HCEC 1CT (cell line): ENCODE measurements at regions not wholly inside any gene's neighbourhood (a gene's known extent, or its start where the extent isn't known, plus 50 kb on each side); places are given as distances from the start of the nearest gene placed in this dataset.
A peak's percentile ranks its signal among the peaks of the same experiment; 100 is the strongest.
"Not testable (repeated sequence)": the region's sequence is repeated elsewhere in the genome, so short reads cannot be mapped to it uniquely, and the experiment has no call there.

Experiments used
- DNase-seq: peaks from one replicate; pipeline ENCODE4 v3.0.0-alpha.2; 2017

DNA sequence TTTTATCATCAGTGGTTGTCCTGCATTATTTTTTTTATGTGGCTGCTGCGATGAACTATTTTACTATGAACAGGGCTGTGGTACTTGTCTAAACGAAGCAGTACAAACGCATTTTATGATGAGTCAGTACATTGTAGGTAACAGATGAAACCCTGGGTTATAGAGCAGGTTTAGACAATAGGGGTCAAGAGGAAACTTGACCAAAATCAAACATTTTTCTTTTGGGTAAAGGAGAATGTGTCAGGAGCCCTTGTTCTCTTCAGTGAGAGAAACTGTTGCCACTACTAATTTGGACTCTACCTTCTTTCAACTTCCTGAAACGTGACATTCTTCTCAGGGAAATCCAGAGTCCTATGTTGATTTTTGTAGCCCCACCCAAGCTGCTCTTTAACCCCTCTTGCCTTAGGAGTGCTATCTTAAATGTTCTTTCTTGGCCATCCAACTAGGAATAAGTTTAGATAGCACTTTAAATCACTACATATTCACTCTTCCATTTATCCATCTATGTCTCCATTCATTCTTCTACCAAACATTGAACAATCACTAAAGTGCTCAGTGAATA lies 415.8 kb upstream of the NR3C2 start:
- no peak for DNase-seq

DNA sequence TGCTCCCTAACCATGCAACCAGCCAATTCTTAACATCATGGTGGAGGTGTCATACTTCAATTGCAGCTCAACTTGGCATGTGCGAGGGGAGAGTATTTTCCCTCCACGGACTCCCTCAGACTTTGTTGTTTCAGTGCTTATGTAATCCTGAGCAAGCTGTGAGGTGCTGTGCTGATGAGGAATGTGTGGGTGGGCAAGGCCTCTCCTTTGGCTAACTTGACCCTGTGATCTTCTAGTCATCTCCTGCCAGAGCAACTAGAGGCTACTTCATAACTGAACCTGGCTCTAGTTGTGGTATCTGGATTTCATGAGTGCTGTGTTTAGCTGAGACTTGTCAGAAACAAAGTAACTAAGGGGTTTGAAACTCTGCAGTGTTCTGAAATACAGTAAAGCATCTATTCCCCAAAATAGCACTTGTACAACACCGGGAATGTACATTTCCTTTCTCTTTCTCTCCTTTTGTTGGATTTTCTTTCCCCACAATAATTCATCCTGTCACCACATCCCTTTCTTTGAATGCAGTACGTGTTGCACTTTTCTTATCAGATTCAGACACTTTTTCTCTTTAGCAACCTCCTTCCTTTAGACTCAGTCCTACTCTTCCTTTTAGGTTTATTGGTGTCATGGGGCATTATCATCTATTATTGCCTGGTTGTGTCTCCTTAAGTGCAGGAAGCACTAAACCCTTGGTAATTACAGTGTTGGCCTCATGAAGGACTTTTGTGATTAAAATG lies 415.2 kb upstream of the NR3C2 start:
- DNase-seq: no peak

DNA sequence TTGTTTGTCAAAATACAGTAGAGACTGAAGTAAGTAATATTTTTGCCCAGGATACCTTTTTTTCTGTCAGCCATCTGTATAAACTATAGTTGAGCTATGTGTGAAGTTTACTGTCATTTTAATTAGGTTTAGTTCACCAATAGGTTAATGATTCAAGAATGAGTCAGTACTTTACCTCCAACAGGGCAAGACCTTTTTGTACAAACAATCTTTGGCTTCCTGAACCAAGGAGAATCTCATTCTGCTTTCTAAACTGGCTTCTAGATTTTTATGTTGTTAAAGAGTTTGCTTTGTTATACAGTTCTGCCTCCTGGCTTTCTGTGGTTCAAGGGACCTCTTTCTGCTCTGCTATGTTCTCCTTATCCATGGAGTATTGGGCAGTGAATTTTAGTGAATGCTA lies 412.0 kb upstream of the NR3C2 start:
- DNase-seq: no peak

DNA sequence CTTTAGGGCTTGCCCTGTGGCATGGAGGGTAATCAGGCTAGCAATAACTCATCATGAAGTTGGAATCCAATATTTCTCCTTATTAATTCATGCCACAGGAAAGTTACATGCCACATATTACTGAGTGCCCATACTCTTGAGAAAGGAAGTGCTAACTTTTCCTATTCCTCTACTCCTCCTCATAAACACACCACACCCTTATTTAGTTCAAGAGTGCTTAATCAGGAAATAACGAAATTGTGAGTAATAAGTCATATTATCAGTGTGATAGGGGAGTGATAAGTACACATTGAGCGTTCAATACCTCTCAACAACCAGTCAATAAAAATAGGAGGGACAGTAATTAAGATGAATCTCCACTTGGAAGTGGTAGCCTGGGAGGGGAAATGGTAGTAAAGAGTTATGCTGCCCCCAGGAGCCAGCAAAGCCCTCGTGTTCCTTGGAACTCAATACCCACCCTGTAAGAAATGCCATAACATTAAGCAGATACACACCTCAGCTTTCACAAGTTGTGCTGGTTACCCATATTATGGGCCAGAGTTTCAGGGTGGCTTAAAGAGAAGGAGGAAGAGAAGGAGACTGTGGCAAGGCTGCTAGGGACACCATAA lies 410.0 kb upstream of the NR3C2 start:
- DNase-seq: no peak

DNA sequence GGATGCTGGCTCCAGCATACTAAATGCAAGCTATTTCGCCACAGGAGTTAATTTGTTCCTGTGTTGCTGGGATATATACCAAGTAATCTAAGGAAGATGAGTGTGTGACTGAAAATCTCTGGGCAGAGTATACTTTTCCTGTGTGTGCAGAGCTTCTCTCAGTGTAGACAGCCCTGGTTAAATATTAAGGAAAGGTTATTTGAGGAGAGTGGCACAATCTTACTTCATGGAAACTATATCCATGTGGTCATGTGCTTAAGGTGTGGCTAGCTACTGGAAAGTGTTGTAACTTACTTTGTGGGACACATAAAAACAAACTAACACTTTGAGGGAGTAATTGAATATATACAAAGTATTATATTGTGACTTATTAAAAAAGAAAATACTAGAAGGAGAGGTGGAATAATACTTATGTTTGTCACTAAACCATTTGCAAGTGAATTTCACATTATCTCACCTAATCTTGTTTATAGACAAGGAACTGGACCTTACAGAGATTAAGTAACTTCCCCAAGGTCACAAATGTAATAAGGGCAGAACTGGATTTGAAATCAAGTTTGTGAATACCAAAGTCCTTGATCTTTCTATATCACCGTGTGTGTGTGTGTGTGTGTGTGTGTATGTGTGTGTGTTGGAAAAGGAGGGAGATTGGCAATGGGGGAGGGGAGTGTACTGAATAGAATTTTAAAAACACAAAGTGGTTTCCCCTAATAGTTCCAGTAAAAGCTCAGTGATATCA lies 408.2 kb upstream of the NR3C2 start:
- no peak for DNase-seq

DNA sequence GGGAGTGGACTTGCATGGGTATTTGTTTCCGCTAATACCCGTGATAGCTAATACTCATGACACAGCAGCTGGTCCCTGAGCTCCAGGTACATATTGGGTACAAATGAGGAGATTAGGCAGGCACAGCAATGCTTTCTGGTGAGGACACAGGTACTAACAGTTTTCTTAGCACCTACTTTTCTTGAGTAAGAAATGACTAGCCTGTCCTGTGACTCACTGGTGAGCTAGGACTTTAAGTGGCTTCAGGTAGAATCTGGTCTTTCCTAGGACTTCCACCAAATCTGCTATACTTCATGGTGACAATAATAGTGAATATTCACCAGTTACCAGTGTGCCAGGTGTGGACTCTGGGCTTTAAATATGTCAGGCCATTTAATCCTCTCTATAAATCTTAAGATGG lies 407.4 kb upstream of the NR3C2 start:
- no peak for DNase-seq

DNA sequence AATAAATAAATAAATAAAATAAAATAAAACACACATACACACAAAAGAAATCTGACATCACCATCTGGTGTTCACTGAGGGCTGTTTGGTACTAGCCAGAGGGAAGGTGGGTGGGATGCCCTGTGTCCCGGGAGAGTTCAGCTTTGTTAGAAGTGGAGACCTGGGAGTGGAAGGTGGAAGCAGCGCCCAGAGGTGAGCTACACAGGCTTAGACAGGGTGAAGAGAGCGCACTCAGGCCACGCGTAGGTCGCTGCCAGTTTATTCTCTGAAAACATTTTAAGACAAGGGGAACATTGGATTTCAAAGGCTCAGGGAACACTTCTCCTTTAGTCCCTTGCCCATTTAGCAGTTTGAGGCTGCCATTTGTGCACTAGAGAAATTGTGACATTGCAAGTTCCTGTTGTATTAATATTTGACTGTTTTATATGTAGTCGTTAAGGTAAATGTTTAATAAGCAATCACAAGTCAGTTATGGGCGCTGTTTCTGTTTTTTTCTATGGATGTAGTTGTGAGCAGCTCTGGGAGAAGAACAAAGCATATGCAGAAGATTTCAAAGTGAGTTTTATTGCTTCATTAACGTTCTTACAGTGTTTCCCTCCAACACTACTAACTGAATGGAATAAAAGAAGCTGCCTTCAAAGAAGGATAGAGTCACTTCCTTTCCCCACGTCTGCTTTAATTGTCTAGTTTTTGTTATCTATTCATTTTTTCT lies 405.5 kb upstream of the NR3C2 start:
- DNase-seq: no peak

DNA sequence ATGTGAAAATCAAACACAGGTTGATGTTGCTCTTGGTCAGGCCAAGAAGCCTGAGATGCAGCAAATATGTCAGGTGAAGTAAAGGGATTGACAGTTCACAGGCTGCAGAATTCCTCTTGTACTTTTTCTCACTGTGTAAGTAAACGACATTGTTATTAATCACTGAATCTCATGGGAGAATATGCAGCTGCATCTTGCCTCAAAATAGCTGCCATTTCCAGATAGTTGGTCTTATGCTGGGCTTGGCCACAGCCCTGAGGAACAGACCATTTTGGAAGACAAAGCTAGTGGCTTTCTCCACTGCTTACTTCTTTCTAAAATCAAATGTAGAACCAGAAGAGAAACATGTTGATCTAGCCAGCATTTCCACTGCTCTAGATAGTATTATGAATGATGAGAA lies 403.4 kb upstream of the NR3C2 start:
- no peak for DNase-seq

DNA sequence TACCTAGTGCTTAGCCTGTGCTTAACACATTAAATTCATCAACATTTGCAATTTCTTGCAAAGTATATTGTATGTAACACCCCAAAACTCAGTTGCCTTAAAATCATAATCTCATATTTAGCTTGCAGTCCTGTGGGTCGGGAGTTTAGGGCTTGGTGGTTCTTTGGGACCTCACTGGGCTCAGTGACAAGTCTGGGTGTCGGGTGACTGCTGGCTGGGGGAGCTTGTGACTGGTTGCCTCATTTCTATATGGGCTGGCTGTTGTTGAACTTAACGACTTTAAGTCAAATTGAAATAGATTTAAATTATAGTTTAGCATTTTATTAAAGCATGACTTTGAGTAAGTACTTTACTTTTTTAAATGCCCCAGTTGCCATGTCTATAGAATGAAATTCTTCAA lies 401.4 kb upstream of the NR3C2 start:
- no peak for DNase-seq

DNA sequence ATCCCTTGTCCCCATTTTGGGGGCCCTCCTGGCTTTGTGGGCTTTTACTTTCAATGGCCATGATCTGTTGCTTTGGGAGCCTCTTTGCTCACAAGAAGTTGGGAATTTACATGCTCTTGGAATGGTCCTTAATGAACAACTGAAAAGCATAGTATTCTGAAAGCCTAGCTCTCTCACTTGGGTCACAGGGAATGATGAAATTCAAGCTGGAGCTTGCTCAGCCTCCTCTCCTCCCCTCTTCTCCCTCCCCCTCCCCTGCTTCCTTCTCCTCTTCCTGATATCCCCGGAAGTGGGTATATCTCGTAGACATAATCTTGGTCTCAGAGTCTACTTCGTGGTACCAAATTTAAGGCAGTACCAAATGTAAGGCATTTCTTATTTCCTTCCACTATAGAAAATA lies 400.6 kb upstream of the NR3C2 start:
- DNase-seq: no peak

DNA sequence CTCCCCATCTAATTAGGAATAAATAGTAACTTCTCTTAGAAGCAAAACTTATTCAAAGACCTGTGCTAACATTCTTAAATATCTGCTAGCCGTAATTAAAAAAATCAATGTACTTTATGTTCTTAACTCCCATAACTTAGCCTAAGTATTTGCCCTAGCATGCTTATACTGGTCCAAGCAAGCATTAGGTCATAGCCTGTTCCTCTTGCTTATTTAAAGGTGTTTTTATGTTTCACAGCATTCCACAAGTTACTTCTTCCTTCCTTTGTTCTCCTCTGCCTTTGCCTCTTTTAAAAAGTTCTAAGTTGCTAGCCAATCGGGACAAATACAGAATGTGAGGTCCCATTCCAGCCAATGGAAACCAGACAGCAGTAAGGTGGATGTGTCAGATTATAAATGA lies 395.4 kb upstream of the NR3C2 start:
- not testable (repeated sequence) for DNase-seq

DNA sequence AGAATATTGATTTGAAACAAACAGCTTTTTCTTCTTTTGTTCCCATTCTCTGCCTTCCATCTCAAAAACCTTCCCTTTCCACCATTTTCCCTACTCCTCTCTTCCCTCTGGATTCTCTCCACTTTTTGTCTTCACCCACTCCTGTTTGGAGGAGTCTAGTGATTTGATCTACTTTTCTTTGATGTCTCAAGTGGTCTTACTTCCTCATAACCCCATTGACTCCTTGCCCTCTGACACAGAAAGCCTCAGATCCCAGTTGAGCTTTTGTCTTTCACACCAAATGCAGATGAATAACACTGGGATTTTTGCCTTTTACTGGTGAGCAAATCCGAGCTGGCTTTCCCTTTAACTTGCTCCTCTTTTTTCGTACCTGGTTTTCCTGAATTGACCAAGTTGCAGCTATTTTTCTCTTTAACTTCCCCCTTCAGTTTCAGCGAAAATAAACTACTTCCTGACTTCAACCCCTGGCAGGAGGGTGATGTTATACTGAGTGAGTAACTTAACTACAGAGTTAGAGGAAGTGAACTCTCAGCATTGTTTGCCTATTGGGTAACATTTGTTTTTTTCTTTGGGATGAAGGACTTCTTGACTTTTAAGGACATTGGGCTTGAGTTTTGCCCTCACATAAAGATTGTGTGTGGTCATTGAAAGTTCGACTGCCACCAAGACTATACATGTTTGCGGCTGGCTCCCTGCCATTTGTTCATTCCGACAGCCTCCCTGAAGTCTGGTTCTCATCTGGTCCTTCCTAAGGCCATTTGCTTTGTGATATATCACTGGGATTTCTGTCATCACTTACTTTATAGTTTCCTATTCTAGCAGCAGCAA lies 392.8 kb upstream of the NR3C2 start:
- no peak for DNase-seq

DNA sequence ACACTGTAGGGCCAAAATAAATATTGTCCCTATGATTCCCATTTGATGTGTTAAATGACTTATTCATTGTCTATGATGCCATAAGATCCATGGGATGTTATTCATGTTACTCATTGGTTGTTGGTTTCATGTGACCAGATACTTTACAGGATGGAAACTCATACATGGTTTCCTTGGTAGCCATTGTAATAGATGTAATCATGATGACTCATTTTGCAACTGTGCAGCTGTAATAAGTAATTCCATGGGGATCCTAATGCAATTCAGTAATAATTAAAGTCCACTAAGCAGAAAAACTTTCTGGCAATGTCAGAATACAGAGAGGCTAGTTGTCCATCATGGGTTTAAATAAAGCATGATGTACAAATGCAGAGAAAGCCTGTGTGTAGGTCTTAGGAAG lies 389.7 kb upstream of the NR3C2 start:
- DNase-seq: peak; percentile 30

DNA sequence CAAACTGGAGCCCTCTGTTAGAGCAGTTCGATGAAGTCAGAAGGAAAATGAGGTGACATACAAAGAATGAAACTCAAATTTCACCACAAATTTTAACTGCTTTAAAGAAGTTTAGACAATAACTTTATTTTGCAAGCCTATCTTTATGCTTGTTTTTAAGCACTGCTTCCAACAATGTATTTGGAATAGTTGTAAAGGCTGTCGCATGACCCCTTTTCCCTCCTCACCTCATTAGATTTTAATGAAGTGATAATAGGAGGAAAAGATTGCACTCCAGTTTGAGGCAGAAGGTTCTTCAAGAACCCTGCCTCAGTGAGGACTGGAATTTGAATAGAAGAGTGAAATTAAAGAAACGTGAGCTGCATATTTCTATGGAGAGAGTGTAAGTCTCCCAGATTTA lies 386.1 kb upstream of the NR3C2 start:
- DNase-seq: no peak

DNA sequence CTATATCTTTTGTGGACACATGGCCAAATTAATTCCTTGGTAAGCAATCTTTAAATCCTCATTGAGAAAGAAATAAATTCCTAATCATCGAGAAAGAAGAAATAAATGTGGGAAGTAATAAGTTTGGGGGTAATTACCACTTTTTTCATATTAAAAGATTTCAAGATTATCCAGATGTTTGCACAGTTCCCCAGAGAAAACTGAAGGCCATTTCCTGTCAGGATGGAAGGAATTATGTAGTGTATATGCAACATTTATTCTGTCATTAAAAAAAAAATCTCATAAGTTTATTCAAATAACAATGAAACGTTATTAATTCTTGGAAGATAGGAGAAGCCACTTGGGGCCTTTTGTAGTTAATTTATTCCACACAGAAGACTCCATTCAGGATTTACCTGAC lies 385.6 kb upstream of the NR3C2 start:
- DNase-seq: no peak

DNA sequence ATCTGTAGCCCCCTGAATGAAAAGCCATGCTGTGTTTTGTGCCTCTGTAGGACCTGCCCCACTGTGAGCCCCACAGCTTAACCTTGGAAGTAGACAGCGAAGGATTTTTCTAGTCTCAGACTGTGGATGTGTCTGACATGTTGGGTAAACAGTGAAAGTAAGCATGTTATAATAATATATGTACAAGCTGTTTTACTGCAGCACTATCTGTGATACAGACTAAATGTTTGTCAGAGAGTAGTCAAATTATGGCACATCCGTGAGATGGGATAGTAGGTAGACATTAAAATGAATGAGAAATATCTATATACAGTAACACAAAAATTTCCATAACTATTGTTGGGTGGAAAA lies 381.2 kb upstream of the NR3C2 start:
- DNase-seq: no peak

DNA sequence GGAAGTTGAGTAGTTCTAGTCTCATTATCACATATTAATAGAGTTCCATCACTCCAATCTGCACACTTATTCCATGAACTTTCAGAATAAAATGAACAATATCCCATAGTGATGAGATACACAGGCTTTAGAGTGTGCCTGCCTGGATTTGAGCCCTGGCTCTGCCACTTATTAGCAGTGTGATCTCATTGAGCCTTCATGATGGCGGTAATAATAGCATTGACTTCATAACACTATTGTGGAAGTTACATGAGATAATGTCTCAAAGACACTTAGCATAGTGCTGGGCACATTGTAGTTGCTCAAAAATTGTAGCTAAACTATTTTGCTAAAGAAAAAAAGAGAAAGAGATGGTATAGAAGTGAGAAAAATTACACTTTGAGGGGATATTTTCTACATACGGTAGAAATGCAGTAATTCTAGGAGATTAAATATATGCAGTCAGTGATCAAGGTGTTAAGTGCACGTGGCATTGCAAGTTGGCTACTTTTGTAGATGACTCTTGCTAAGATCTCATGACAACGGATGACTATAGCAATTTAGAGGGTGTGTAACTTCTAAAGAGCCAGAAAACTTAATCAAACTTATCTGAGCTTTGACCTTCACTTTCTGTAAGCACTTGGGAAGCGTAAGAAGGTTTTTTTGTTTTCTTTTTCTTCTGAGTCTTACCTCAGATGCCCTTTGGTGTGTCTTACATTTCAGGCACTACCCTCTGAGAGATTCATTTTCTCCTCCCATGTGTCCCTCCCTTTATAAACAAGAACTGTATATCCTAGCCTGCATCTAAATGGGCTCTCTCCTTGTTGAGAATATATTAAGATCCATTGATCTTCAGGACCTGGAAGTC lies 380.6 kb upstream of the NR3C2 start:
- DNase-seq: no peak

DNA sequence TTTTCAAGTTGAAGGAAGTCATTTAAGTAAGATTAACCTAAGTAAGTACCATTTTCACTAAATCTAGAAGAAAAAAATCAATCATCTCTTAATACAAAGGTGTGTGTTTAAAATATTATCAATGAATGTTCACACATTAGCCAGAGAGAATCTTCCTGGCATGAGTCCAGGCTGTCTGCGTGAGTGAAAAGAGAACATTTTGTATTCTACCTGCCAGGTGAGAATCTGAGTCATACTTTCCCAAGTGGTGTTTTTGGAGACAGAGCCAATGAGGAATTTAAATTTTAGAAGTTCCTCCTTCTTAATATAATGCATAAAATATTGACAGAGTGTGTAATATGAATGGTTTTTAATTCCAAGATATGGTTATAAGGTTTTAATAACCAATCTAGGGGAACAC lies 371.8 kb upstream of the NR3C2 start:
- no peak for DNase-seq

DNA sequence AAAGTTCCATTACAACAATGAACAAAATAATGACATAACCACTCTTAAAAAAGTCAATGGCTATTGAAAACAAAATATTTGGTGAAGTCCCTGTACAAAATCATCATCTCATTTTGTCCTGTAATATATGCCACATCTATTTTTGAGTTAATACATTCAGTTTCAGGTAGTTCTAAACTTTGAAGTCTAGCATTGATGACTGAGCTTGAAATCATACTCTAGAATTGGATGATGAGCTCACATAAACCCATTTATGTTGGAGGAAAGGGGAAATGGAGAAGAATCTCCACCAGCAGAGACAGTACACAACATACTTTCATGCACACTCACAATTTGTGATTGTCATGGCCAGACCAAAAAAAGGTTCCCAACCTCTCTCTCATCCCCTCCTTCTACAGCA lies 371.1 kb upstream of the NR3C2 start:
- no peak for DNase-seq

DNA sequence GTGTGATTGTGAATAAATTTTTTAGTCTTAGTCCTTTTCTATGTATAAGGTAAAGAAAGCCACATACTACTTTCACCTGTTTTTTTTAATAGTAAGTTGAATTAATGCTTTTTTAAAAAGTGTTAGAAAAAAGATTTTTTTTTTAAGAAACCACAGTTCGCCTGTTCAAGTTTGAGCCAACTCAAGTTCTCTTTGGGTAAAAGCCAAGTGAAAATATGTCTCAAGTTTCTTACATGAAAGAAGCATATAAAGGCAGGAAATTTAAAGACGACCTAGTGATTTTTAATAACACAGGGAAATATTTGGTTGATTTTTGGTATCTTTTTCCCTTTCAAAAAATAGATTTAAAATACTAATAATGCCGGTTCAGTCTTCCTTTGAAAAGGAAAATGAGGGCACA lies 369.9 kb upstream of the NR3C2 start:
- DNase-seq: no peak

DNA sequence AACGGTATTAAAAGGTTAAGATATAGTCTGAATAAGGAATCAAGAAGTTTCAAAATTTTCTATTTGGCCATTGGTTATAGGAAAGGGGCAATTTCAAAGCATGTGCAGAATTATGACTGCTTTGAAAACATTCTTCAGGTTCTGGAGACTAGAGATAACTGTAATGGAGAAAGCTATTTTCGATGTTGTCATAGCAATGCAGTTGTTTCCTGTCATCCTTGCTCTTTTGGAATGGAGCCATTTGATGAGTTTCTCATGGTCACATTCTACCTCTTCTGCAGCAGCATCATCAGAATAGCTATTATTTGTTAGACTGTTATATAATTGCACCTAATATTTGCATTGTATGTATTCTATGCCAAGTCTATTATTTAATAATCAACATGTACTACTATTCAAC lies 368.2 kb upstream of the NR3C2 start:
- DNase-seq: no peak

DNA sequence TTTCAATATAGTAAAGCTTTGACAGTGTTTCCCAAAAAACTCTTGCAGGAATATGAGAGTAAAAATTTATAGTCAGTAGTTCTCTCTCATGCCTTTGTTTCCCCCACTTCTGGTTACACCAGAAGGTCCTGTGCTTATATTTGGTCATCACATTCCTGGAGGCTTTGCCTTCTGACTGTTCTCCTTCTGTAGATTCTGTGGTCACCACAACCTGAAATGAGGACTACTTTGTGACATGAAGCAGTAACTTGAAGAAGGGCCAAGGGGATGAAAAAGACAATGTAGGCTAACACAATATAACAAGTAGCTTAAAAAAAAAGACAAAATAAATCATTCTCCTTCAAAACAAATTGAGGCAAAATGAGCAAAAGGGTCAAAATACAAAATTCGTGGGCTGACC lies 366.2 kb upstream of the NR3C2 start:
- DNase-seq: no peak
